LNCAP (cell line): ENCODE measurements at regions not wholly inside any gene's neighbourhood (a gene's known extent, or its start where the extent isn't known, plus 50 kb on each side); places are given as distances from the start of the nearest gene placed in this dataset.

Source experiments
- TF ChIP-seq, protein P1 (sequence below): fragments of 450-650 bp; IDR thresholded peaks from 2 replicates; pipeline ENCODE4 v1.5.1; 2017; ENCODE audit warnings: mild to moderate bottlenecking

DNA sequence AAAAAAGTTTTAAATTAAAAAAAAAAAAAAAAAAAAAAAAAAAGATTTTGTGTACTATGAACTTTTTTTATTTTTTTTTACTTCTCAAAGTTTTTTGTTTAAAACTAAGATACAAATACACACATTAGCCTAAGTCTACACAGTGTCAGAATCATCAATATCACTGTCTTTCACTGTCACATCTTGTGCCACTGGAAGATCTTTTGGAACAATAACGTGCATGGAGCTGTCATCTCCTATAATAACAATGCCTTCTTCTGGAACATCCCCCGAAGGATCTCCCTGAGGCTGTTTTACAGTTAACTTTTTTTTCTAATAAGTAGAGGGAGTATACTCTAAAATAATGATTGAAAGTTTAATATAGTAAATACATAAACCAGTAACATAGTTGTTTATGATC, 295.7 kb downstream of the KCNJ2 start:
- TF ChIP-seq, protein P1, sequence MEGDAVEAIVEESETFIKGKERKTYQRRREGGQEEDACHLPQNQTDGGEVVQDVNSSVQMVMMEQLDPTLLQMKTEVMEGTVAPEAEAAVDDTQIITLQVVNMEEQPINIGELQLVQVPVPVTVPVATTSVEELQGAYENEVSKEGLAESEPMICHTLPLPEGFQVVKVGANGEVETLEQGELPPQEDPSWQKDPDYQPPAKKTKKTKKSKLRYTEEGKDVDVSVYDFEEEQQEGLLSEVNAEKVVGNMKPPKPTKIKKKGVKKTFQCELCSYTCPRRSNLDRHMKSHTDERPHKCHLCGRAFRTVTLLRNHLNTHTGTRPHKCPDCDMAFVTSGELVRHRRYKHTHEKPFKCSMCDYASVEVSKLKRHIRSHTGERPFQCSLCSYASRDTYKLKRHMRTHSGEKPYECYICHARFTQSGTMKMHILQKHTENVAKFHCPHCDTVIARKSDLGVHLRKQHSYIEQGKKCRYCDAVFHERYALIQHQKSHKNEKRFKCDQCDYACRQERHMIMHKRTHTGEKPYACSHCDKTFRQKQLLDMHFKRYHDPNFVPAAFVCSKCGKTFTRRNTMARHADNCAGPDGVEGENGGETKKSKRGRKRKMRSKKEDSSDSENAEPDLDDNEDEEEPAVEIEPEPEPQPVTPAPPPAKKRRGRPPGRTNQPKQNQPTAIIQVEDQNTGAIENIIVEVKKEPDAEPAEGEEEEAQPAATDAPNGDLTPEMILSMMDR = no peak

DNA sequence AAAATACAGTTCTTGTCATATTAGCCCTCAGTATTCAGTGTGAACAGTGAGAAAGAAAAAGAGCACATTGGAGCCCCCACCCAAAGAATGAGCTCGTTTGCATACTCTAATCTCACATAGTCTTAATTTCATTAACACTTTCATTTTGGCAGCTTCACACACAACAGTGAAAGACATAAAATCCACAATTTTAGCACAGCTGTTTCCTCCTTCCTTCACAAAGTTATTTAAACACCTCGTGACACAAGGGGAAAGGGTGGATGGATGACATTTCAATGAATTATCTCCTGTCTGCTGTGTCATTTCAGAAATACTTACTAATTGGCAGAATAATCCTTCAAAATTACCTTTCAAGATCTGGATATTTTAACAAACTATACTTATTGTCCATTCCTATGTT, 299.3 kb downstream of the KCNJ2 start:
- TF ChIP-seq, protein P1 = no peak

DNA sequence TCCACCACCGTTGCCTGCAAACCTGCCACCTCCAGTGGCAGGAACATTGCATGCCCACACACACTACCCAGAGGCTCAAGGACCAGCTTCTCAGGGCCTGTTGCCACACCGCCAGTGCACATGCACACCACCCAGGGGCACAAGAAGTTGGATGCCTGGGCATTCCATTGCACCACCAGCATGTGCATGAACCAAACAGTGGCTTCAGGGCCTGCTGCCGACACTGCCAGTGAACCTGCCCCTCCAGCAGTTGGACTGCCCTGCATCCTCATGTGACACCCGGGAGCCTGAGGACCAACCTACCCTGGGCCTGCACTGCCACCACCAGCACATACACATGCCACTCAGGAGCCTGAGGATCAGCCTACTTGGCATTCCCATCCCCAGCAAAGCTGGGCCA, 303.7 kb downstream of the KCNJ2 start:
- TF ChIP-seq, protein P1 = no peak

DNA sequence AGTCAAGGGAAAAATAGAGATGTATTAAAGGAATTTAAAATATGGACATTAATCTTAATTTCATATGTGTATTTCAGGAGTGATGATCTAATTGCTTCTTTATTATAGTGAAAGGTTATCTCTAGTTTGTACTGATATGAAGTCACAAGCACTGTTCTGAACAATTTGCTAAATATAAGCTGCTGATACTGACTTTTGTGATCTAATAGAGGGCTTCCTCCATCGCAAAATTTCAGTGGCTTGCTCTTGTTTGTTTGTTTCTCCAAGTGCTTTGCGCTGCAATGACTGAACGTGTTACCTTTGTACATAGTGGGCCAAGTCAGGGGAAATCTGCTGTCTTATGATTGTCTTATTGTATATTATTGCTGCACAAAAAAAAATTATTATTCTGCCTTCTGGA, 307.0 kb downstream of the KCNJ2 start:
- TF ChIP-seq, protein P1 = no peak

DNA sequence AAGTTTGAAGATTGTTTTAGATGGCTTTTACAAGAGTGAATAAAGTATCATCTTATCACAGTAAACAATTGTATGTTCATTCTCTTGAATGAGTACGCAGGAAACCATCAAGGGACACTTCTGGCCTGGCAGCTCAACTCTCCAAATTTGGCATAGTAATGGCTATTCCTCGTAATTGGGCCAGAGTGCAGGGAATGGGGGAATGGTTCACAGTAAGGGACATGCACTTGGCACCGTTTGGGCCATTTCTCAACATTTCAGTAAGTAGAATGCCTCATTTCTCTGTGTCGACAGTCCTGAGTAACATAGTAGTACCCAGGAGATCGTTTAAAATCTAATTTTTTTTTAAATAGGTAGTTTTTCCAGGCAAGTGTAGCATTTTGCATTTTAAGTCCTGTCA, 309.6 kb downstream of the KCNJ2 start:
- TF ChIP-seq, protein P1 = no peak

DNA sequence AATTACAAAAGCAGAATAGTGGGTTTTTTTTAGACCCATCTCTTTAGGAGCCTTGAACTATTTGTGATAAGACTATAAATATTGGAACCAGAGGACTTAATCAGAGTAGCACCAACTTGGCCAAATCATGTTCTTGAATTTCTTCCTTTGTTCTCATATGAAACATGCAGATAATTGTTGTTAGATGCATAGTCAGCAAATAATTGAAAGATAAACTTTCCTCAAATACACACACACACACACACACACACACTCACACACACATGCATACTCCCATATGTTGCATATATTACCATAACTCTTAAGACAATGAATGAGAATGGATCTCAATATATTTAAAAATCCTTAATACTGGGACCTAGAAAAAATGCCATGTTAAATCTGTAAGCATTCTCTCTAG, 310.4 kb downstream of the KCNJ2 start:
- TF ChIP-seq, protein P1 = no peak

DNA sequence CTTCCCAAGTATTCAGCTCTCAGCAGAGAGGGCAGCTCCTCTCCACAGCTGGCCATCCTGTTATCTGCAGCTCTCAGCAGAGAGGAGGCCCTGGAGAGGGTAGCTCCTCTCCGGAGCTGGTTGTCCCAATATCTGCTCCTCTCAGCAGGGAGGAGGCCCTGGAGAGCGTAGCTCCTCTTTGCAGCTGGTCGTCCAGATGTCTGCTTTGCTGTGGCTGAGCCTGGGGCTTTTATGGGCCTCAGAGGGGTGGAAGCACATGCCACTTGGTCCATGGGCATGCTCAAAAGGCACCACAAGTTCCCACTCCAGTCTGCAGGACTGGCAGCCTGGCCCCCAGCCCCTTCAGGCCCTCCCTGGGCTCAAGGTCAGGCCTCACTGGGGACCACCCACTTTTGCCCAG, 314.3 kb downstream of the KCNJ2 start:
- TF ChIP-seq, protein P1 = no peak

DNA sequence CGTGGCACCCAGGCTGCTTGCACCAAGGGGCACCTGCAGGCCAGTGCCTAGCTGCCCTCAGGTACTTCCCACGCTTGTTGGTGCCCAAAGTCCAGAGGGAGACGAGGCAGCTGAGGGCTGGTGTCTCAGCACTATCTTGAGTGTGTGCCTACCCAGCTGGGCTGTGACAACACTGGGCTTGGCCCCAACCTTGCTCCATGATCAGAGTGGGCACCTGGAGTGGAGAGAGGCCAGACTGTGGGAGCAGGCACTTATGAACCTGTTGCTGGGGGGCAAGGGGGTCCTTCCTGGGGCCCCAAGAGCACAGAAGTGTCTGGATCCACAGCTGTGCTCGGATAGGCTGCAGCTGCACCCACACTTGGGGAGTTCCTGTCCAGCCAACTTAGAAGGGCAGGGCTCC, 314.7 kb downstream of the KCNJ2 start:
- TF ChIP-seq, protein P1 = no peak
